ENCODE measurements at regions not wholly inside any gene's neighbourhood (a gene's known extent, or its start where the extent isn't known, plus 50 kb on each side); places are given as distances from the start of the nearest gene placed in this dataset.

DNA sequence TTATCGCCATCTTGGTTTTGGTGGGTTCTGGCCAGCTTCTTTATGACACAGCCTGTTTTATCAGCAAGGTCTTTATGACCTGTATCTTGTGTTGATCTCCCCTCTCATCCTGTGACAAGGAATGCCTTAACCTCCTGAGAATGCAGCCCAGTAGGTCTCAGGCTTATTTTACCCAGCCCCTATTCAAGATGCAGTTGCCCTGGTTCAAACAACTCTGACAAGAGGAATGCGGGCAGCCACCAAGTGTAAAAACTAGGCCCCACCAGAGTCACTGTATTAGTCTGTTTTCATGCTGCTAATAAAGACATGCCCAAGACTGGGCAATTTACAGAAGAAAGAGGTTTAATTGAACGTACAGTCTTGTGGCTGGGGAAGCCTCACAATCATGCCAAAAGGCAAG lies 671.3 kb downstream of the SORCS1 start:
- CTCF ChIA-PET: no interaction called here
- in situ Hi-C loops (cut with MboI; ENCODE audit: low sequenced_read_pairs): no loop called here

More for the DNA sequence above, 671.3 kb downstream of the SORCS1 start:
- TF ChIP-seq MAZ (IDR thresholded peaks at IDR 0.05; ENCODE audit: borderline replicate concordance, low read depth, low read length) (no peak), FOS (IDR thresholded peaks at IDR 0.05; ENCODE audit: low read depth, low read length) (no peak), ELK1 (IDR thresholded peaks at IDR 0.05; ENCODE audit: borderline replicate concordance, low read depth, low read length) (no peak), MAFK (IDR thresholded peaks at IDR 0.05; ENCODE audit: low read depth, low read length) (no peak), CEBPB (IDR thresholded peaks at IDR 0.05; ENCODE audit: low read depth, low read length) (no peak), SMC3 (IDR thresholded peaks at IDR 0.05; ENCODE audit: low read depth, low read length) (no peak), NFE2L2 (IDR thresholded peaks at IDR 0.05; ENCODE audit: low read depth, low read length) (no peak), BHLHE40 (IDR thresholded peaks at IDR 0.05; ENCODE audit: low read depth, low read length) (no peak)
- H4K20me1 ChIP-seq (ENCODE audit: insufficient read depth, low read length): no peaks in the 10 kb centered on the region
- H2BK5ac ChIP-seq (ENCODE audit: low read depth, low read length, poor library complexity, severe bottlenecking): no peak overlapping the region
- no peak overlapping the region for H3K23ac ChIP-seq (ENCODE audit: low read depth, low read length)
- DNase-seq (no peak), ATAC-seq (ENCODE audit: low read depth) (no peak)
- no peaks in the 10 kb centered on the region for H3K36me3 ChIP-seq (ENCODE audit: control insufficient read depth, insufficient read depth, low read length)
- H2BK15ac ChIP-seq (ENCODE audit: low read depth, low read length): no peak overlapping the region
- BruUV-seq (replicated peaks): no TSS peak
- no CpG with 5 or more reads among the region's 3 CpGs for WGBS, 2 experiments (ENCODE audit: extremely low coverage in 2 of 2, insufficient read length in 1 of 2)
- no peak overlapping the region for H2BK120ac ChIP-seq (ENCODE audit: low read depth, low read length)
- H3K4me1 ChIP-seq (ENCODE audit: control insufficient read depth, insufficient read depth, low read length): no peaks in the 10 kb centered on the region
- no peak overlapping the region for H3K18ac ChIP-seq (ENCODE audit: low read depth, low read length)
- H2AK5ac ChIP-seq (ENCODE audit: low read depth, low read length): no peak overlapping the region
- no peak overlapping the region for H3K4me2 ChIP-seq (ENCODE audit: low read depth, low read length)
- H2AFZ ChIP-seq (replicated peaks; ENCODE audit: low read length, poor library complexity): no peak overlapping the region
- intact Hi-C loops (cut with micrococcal nuclease): no loop called here
- H3K27me3 ChIP-seq (ENCODE audit: control insufficient read depth, insufficient read depth, low read length): no peaks in the 10 kb centered on the region
- no peak overlapping the region for H3K56ac ChIP-seq (ENCODE audit: extremely low read depth, insufficient read depth, low read length)
- no peaks in the 10 kb centered on the region for H3K9me1 ChIP-seq (ENCODE audit: insufficient read depth, low read length)
- H4K8ac ChIP-seq (ENCODE audit: low read depth in 2 of 2, low read length in 2 of 2): no peak overlapping the region
- H3K14ac ChIP-seq (replicated peaks; ENCODE audit: low read depth, low read length): no peak overlapping the region
- dilution Hi-C loops (cut with HindIII; ENCODE audit: low sequenced_read_pairs, unreplicated experiment): no loop called here
- H4K5ac ChIP-seq (ENCODE audit: low read depth, low read length): no peak overlapping the region
- no peak overlapping the region for H3K27ac ChIP-seq (ENCODE audit: insufficient read depth, low read length)
- peaks cover 5% of the 10 kb centered on the region; the same call in 1 of the 2 replicates for H3K9me3 ChIP-seq (ENCODE audit: control insufficient read depth, insufficient read depth, low read length)
- no peak overlapping the region for H2AK9ac ChIP-seq (replicated peaks; ENCODE audit: low read depth, low read length, poor library complexity)
- H3K4ac ChIP-seq (ENCODE audit: low read depth, low read length): no peak overlapping the region
- POLR2A ChIA-PET (ENCODE audit: unreplicated experiment): no interaction called here
- H3K79me1 ChIP-seq (ENCODE audit: low read depth in 1 of 2, low read length in 2 of 2): no peaks in the 10 kb centered on the region
- H4K91ac ChIP-seq (ENCODE audit: insufficient read depth, low read depth, low read length): no peak overlapping the region
- no peak overlapping the region for H3K9ac ChIP-seq (ENCODE audit: low read depth, low read length)
- no peak overlapping the region for H3K4me3 ChIP-seq (ENCODE audit: insufficient read depth, low read depth, low read length)
- no peak overlapping the region for H2BK20ac ChIP-seq (ENCODE audit: low read depth, low read length)
